Epithelial cell of esophagus (primary cell): ENCODE measurements at regions not wholly inside any gene's neighbourhood (a gene's known extent, or its start where the extent isn't known, plus 50 kb on each side); places are given as distances from the start of the nearest gene placed in this dataset.

Source experiments
- DNase-seq: peaks from one replicate; pipeline ENCODE4 v3.0.0; 2010; ENCODE audit warnings: low read depth
- H3K4me3 ChIP-seq: 2 replicates; pipeline ENCODE4 v1.5.1; 2011; ENCODE audit warnings: mild to moderate bottlenecking, low read length, control low read depth
- TF ChIP-seq, protein P1 (sequence below): IDR thresholded peaks from 2 replicates; pipeline ENCODE4 v1.5.1; 2011; ENCODE audit warnings: low read depth, mild to moderate bottlenecking, low read length, control low read depth, inconsistent platforms; ENCODE audit not compliant: insufficient read depth; ENCODE audit errors: missing control alignments

DNA sequence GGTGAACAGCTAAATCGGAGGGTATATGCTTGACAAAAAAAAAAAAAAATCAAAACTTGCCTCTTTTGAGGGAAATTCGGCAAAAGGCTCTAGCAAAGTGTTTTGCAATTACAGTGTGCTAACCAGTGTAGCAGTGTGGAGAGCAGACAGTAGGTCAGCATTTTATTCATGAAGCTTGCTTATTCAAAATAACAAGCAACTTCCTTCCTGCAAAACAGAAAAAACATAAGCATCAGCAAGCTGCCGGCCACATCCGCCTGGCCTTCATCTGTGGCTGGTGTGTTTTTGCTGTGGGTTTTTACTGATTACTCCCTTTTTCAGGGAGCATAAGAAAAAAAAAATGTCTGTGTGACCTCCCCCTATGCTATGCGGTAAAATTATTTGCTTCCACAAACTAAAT lies 434.1 kb downstream of the OCA2 start:
- DNase-seq = no peak
- no peak overlapping the region for H3K4me3 ChIP-seq
- TF ChIP-seq, protein P1, sequence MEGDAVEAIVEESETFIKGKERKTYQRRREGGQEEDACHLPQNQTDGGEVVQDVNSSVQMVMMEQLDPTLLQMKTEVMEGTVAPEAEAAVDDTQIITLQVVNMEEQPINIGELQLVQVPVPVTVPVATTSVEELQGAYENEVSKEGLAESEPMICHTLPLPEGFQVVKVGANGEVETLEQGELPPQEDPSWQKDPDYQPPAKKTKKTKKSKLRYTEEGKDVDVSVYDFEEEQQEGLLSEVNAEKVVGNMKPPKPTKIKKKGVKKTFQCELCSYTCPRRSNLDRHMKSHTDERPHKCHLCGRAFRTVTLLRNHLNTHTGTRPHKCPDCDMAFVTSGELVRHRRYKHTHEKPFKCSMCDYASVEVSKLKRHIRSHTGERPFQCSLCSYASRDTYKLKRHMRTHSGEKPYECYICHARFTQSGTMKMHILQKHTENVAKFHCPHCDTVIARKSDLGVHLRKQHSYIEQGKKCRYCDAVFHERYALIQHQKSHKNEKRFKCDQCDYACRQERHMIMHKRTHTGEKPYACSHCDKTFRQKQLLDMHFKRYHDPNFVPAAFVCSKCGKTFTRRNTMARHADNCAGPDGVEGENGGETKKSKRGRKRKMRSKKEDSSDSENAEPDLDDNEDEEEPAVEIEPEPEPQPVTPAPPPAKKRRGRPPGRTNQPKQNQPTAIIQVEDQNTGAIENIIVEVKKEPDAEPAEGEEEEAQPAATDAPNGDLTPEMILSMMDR = no peak

DNA sequence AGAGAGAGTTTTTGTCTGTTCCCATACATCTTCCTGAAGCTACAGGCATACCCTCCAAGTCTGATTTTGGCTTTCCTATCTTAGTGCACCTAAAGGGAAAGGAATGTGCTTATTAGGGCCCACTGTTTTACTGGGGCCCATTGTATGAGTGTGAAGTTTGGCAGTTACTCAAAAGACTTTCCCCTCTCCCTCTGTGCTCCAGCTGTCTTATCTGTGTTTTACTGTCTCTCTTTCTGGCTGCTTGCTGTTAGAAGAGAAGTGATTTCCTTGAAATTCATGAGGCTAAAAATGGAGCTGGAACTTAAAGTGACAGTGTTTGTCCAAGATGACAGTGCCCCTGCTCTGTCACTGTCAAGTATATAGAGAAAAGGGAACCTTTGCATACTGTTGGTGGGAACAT lies 436.2 kb downstream of the OCA2 start:
- TF ChIP-seq, protein P1 = no peak
- H3K4me3 ChIP-seq = no peak overlapping the region
- DNase-seq = no peak

DNA sequence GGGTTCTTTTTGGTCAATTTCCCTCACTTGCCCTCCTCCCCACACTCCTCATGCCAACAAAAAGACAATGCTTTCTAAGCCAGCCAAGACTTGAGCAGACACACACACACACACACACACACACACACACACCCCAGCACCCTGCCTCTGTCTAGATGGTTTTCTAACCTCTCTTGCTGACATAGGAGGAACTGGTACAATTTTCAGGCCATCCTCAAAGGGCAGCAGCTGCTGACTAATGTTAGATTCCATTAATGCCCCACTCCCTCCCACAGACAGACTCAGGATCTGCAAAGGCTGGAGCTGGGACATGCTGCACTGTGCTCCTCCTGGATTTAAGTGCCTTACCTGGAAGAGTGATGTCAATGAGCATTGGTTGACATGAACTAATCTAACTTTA lies 438.4 kb downstream of the OCA2 start:
- DNase-seq = no peak
- H3K4me3 ChIP-seq = no peak overlapping the region
- TF ChIP-seq, protein P1 = no peak

DNA sequence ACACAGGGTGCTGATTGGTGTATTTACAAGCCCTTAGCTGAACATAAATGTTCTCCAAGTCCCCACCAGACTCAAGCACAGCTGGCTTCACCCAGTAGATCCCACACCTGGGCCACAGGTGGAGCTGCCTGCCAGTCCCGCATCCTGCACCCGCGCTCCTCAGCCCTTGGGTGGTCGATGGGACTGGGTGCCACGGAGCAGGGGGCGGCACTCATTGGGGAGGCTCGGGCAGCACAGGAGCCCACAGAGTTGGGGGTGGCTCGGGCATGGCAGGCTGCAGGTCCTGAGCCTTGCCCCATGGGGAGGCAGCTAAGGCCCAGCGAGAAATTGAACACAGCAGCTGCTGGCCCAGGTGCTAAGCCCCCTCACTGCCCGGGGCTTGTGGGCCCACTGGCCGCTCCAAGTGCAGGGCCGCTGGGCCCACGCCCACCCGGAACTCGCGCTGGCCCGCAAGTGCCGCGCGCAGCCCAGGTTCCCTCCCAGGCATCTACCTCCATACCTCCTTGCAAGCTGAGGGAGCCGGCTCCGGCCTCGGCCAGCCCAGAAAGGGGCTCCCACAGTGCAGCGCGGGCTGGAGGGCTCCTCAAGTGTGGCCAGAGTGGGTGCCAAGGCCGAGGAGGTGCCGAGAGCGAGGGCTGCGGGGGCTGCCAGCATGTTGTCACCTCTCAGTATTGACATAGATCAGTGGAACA lies 442.7 kb downstream of the OCA2 start:
- H3K4me3 ChIP-seq = no peak overlapping the region
- no peak for DNase-seq
- TF ChIP-seq, protein P1 = no peak

DNA sequence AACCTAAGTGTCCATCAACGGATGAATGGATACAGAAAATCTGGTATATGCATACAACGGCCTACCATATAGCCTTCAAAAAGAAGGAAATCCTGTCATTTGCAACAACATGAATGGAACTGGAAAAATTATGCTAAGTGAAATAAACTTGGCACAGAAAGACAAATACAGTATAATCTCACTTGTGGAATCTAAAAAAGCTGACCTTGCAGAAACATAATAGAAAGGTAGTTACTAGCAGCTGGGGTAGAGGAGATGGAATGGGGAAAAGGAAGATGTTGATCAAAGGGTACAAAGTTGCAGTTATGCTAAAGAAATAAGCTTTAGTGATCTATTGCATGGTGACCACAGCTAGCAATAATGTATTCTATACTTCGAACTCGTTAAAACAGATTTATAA lies 444.1 kb downstream of the OCA2 start:
- DNase-seq = no peak
- no peak overlapping the region for H3K4me3 ChIP-seq
- TF ChIP-seq, protein P1 = no peak

DNA sequence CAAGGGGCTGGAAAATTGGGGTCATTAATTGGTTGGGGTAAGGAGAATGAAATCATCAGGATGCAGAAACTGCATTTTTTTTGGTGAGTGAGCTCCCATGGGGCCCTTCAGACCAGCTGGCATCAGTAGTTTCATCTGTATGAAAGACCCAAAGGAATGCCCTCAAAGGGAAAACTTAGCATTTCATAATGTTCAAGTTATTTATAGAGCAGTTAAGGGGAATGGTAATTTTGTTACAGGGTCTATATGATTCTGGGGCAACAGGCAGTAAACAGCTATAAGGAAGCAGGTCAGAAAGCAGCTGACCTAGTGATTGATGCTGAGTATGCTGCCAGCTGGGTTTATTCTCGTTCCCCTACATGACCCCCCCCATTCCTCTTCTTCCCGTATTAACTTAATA lies 448.9 kb downstream of the OCA2 start:
- no peak overlapping the region for H3K4me3 ChIP-seq
- no peak for DNase-seq
- TF ChIP-seq, protein P1 = no peak

DNA sequence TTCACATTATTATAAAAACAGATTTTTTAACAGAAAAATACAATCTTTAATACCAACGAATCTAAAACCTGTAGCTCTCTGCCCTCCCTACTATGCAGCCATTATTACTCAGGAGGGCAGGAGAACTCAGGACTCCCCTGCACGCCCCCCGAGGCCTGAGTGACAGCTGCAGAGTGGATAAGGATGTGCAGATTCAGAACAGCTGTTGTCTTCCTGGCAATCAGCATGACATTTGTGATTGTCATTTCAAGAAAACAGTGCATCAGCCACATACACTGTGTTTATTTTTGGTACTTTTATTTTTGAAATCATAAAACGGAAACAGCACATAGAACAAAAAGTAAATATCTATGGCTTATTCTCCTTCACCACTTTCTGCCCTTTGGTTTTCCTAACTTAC lies 450.8 kb downstream of the OCA2 start:
- DNase-seq = no peak
- TF ChIP-seq, protein P1 = no peak

More for the DNA sequence above, 450.8 kb downstream of the OCA2 start:
- no peak overlapping the region for H3K4me3 ChIP-seq
